Spleen (tissue), 7 donors: ENCODE measurements at regions not wholly inside any gene's neighbourhood (a gene's known extent, or its start where the extent isn't known, plus 50 kb on each side); places are given as distances from the start of the nearest gene placed in this dataset.

ENCODE experiments used
- CTCF ChIP-seq, 11 experiments: fragments of 200-600 bp in 7 of 11; fragments of 450-650 bp in 4 of 11; sonication (generic) in 4 of 11; IDR thresholded peaks in 8 of 11; conservative IDR thresholded peaks in 3 of 11; 1 replicate in 7 of 11; 2 replicates in 4 of 11; pipeline versions ENCODE4 v1.4.0 to v1.8.0; 2016 to 2021; ENCODE audit warnings: antibody characterized with exemption in 11 of 11, inconsistent platforms in 4 of 11, mild to moderate bottlenecking in 1 of 11
- POLR2A ChIP-seq, 3 donors: fragments of 450-650 bp; IDR thresholded peaks; one replicate each; pipeline ENCODE4 v1.5.1; 2017; ENCODE audit warnings: antibody characterized with exemption in 3 of 3, mild to moderate bottlenecking in 1 of 3
- POLR2AphosphoS5 ChIP-seq, 3 donors: sonication (generic); formaldehyde crosslinking; IDR thresholded peaks; one replicate each; pipeline ENCODE4 v1.5.1; 2017; ENCODE audit warnings: antibody characterized with exemption in 3 of 3
- donor health status: DM: no; HTN: no; CAD: no; lungs with moderate emphysema.
- donor health status: DM: no; HTN: no; CAD: no.
- donor health status: DM: no; HTN: no; CAD: no.

DNA sequence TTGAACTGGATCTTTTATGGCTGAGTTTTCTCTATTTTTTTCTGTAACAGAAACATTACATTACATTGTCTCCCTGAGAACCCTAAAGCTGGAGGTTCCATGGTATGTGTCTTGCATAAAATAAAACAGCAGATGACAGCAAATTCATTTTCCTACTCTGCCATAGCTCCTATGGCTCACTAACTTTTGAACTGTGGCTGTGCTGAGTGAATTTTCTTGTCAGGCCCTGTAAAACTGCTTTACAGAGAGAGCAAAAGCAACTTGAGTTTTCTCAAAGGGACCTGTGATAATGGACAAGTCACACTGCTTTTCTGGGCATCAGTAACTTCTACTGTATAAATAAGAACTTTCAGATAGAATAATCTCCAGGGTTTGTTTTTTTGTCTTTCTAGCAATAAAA lies 129.9 kb upstream of the TSC22D2 start:
- TF ChIP-seq CTCF (IDR thresholded peaks at IDR 0.05 in 8 of 11, conservative IDR thresholded peaks at IDR 0.05 in 3 of 11) (no peak), POLR2AphosphoS5 (IDR thresholded peaks at IDR 0.05) (no peak), POLR2A (IDR thresholded peaks at IDR 0.05) (no peak)
